Stimulated activated CD8-positive, alpha-beta memory T cell treated with anti-CD3 and anti-CD28 coated beads, Interleukin-15, amount 100 ng/mL, for 24 hours (primary cell): ENCODE measurements at regions not wholly inside any gene's neighbourhood (a gene's known extent, or its start where the extent isn't known, plus 50 kb on each side); places are given as distances from the start of the nearest gene placed in this dataset.
"Not testable (repeated sequence)": the region's sequence is repeated elsewhere in the genome, so short reads cannot be mapped to it uniquely, and the experiment has no call there.

Experiments used
- DNase-seq: peaks from one replicate; pipeline ENCODE4 v3.0.0-alpha.2; 2020; ENCODE audit warnings: low read depth

- DNase-seq, result no peak
These were observed 372.2 kb downstream of the MRPL39 start for GRCh38 chr21:25234857-25235801.

- DNase-seq, result no peak
These were observed 386.3 kb downstream of the MRPL39 start for GRCh38 chr21:25220954-25221353.

GRCh38 chr21:25220169-25220568 lies 387.1 kb downstream of the MRPL39 start:
- no peak for DNase-seq

- no peak for DNase-seq
These were observed 391.4 kb downstream of the MRPL39 start for GRCh38 chr21:25215698-25216384.

GRCh38 chr21:25214676-25215075 lies 392.6 kb downstream of the MRPL39 start:
- DNase-seq, result no peak

GRCh38 chr21:25199944-25200343 lies 407.3 kb downstream of the MRPL39 start:
- DNase-seq, result no peak

GRCh38 chr21:25191141-25191540 lies 416.1 kb downstream of the MRPL39 start:
- DNase-seq, result no peak

GRCh38 chr21:25189497-25189896 lies 417.8 kb downstream of the MRPL39 start:
- no peak for DNase-seq

- no peak for DNase-seq
These were observed 418.6 kb downstream of the MRPL39 start for GRCh38 chr21:25188677-25189079.

GRCh38 chr21:25186273-25186672 lies 421.0 kb downstream of the MRPL39 start:
- no peak for DNase-seq

- DNase-seq, result no peak
These were observed 423.7 kb downstream of the MRPL39 start for GRCh38 chr21:25183577-25183976.

GRCh38 chr21:25181690-25182089 lies 425.6 kb downstream of the MRPL39 start:
- not testable (repeated sequence) for DNase-seq

- no peak for DNase-seq
These were observed 428.2 kb downstream of the MRPL39 start for GRCh38 chr21:25179116-25179515.

GRCh38 chr21:25176637-25177412 lies 430.5 kb downstream of the MRPL39 start:
- DNase-seq, result no peak

GRCh38 chr21:25175938-25176337 lies 431.3 kb downstream of the MRPL39 start:
- no peak for DNase-seq

GRCh38 chr21:25171438-25171837 lies 435.8 kb downstream of the MRPL39 start:
- no peak for DNase-seq

GRCh38 chr21:25170681-25171080 lies 436.6 kb downstream of the MRPL39 start:
- DNase-seq, result no peak

GRCh38 chr21:25169370-25169769 lies 437.9 kb downstream of the MRPL39 start:
- no peak for DNase-seq

GRCh38 chr21:25166904-25167303 lies 440.4 kb downstream of the MRPL39 start:
- not testable (repeated sequence) for DNase-seq

- no peak for DNase-seq
These were observed 445.7 kb downstream of the MRPL39 start for GRCh38 chr21:25161571-25161970.

GRCh38 chr21:25155020-25155419 lies 452.3 kb downstream of the MRPL39 start:
- not testable (repeated sequence) for DNase-seq

- no peak for DNase-seq
These were observed 458.3 kb downstream of the MRPL39 start for GRCh38 chr21:25149022-25149421.
